Right lobe of liver (tissue), 4 donors: ENCODE measurements at regions not wholly inside any gene's neighbourhood (a gene's known extent, or its start where the extent isn't known, plus 50 kb on each side); places are given as distances from the start of the nearest gene placed in this dataset.

ENCODE experiments used
- POLR2A ChIP-seq: fragments of 450-650 bp; IDR thresholded peaks from one replicate; pipeline ENCODE4 v1.6.1; 2017; ENCODE audit warnings: antibody characterized with exemption, mild to moderate bottlenecking
- TF ChIP-seq, protein P1 (sequence below), 4 donors: fragments of 200-600 bp in 3 of 4; fragments of 450-650 bp in 1 of 4; IDR thresholded peaks; one replicate each; pipeline versions ENCODE4 v1.5.1 to v1.8.0; 2016 to 2022; ENCODE audit warnings: antibody characterized with exemption in 4 of 4, mild to moderate bottlenecking in 2 of 4
- donor health status: DM: no; HTN: no; CAD: no.
- donor health status: DM: no; HTN: no; CAD: no.
- donor health status: DM: no; HTN: yes; CAD: no.

DNA sequence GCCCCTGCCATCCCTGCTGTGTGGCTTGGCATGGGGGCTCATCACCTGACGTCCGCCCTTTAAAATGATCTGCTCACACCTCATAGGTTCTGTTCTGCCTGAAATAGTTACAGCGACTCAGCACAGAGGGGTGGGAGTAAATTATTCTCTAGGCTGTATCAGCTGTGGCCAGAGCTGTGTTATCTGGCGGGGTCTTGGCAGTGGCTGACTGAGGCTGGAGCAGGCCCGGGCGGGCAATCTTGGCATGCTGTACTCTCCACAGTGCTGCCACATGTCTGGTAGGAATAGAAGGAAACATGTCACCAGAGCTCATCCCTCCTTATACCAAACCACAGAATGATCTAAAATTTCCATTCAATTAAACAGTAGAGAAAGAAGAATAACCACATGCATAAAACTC lies 499.9 kb upstream of the LMCD1 start:
- TF ChIP-seq, protein P1, sequence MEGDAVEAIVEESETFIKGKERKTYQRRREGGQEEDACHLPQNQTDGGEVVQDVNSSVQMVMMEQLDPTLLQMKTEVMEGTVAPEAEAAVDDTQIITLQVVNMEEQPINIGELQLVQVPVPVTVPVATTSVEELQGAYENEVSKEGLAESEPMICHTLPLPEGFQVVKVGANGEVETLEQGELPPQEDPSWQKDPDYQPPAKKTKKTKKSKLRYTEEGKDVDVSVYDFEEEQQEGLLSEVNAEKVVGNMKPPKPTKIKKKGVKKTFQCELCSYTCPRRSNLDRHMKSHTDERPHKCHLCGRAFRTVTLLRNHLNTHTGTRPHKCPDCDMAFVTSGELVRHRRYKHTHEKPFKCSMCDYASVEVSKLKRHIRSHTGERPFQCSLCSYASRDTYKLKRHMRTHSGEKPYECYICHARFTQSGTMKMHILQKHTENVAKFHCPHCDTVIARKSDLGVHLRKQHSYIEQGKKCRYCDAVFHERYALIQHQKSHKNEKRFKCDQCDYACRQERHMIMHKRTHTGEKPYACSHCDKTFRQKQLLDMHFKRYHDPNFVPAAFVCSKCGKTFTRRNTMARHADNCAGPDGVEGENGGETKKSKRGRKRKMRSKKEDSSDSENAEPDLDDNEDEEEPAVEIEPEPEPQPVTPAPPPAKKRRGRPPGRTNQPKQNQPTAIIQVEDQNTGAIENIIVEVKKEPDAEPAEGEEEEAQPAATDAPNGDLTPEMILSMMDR (IDR thresholded peaks at IDR 0.05), result no peak
- TF ChIP-seq POLR2A, result no peak
